PC-3 (cell line): ENCODE measurements at regions not wholly inside any gene's neighbourhood (a gene's known extent, or its start where the extent isn't known, plus 50 kb on each side); places are given as distances from the start of the nearest gene placed in this dataset.

Source experiments
- ATAC-seq: fragments of 200-7000 bp; cut with Tn5 transposase; 2 replicates; pipeline ENCODE4 v1.9.1; 2020; ENCODE audit warnings: mild to moderate bottlenecking, moderate library complexity
- BruUV-seq: library from RNA; stranded (reverse); fragments of 400-500 nt; replicated peaks from 2 replicates; lab custom pipeline; 2021; lab: Mats Ljungman, UMichigan
- CTCF ChIA-PET: fragments of 300-600 bp; sonication (Branson Sonifier 250); formaldehyde crosslinking; loops from one replicate; lab custom pipeline; 2022; ENCODE audit warnings: antibody characterized with exemption; lab: Charles Lee
- POLR2A ChIA-PET: fragments of 300-600 bp; sonication (Branson Sonifier 250); formaldehyde crosslinking; loops from one replicate; lab custom pipeline; 2022; ENCODE audit warnings: antibody characterized with exemption; ENCODE audit not compliant: unreplicated experiment; lab: Charles Lee
- DNase-seq: peaks from one replicate; pipeline ENCODE4 v3.0.0-alpha.2; 2015
- H2AFZ ChIP-seq: fragments of 300-600 bp; sonication (generic); 2 replicates; pipeline ENCODE4 v1.6.0; 2016; ENCODE audit warnings: antibody characterized with exemption, low read length
- H3F3A ChIP-seq: fragments of 300-600 bp; sonication (generic); one replicate; pipeline ENCODE4 v1.6.0; 2017; ENCODE audit warnings: antibody characterized with exemption, low read length, control low read depth, mild to moderate bottlenecking; ENCODE audit not compliant: unreplicated experiment
- H3K27ac ChIP-seq: fragments of 300-600 bp; sonication (generic); 2 replicates; pipeline ENCODE4 v1.5.1; 2016; ENCODE audit warnings: mild to moderate bottlenecking, low read length
- H3K27me3 ChIP-seq: fragments of 300-600 bp; sonication (generic); 2 replicates; pipeline ENCODE4 v1.6.1; 2016; ENCODE audit warnings: low read length, mixed read lengths
- H3K36me3 ChIP-seq: fragments of 300-600 bp; sonication (generic); 2 replicates; pipeline ENCODE4 v1.6.1; 2016; ENCODE audit warnings: low read depth, mixed run types, low read length, mixed read lengths
- H3K4me1 ChIP-seq: fragments of 300-600 bp; sonication (generic); 2 replicates; pipeline ENCODE4 v1.5.1; 2016; ENCODE audit warnings: low read length; ENCODE audit not compliant: insufficient read depth
- H3K4me2 ChIP-seq: fragments of 300-600 bp; sonication (generic); 2 replicates; pipeline ENCODE4 v1.6.0; 2016; ENCODE audit warnings: low read length
- H3K4me3 ChIP-seq: fragments of 300-600 bp; sonication (generic); 2 replicates; pipeline ENCODE4 v1.5.1; 2016; ENCODE audit warnings: mild to moderate bottlenecking, low read length, mixed read lengths
- H3K79me2 ChIP-seq: fragments of 300-600 bp; sonication (generic); 2 replicates; pipeline ENCODE4 v1.6.1; 2017; ENCODE audit warnings: low read length, mixed read lengths
- H3K9ac ChIP-seq: fragments of 300-600 bp; sonication (generic); 2 replicates; pipeline ENCODE4 v1.6.0; 2016; ENCODE audit warnings: mild to moderate bottlenecking, low read length
- H3K9me2 ChIP-seq: fragments of 300-600 bp; sonication (generic); replicated peaks from 2 replicates; pipeline ENCODE4 v1.6.1; 2016; ENCODE audit warnings: mixed run types, low read length, mixed read lengths
- H3K9me3 ChIP-seq: fragments of 300-600 bp; sonication (generic); 2 replicates; pipeline ENCODE4 v1.6.1; 2016; ENCODE audit warnings: low read length, mixed read lengths
- H4K20me1 ChIP-seq: fragments of 300-600 bp; sonication (generic); 2 replicates; pipeline ENCODE4 v1.6.1; 2016; ENCODE audit warnings: low read length, mixed read lengths
- CTCF ChIP-seq: fragments of 300-600 bp; sonication (generic); conservative IDR thresholded peaks from 2 replicates; pipeline ENCODE4 v1.5.1; 2017; ENCODE audit warnings: antibody characterized with exemption, low read depth, mild to moderate bottlenecking, low read length
- EZH2 ChIP-seq: fragments of 300-600 bp; sonication (generic); IDR thresholded peaks from one replicate; pipeline ENCODE4 v1.6.1; 2017; ENCODE audit warnings: antibody characterized with exemption, mild to moderate bottlenecking, low read length; ENCODE audit not compliant: unreplicated experiment
- intact Hi-C: fragments of 100-400 bp; cut with micrococcal nuclease; formaldehyde crosslinking; loops from 2 replicates; pipeline ENCODE4 v1.9.0; 2023

GRCh38 chr2:59413751-59414570, 1139.5 kb downstream of the BCL11A start:
- no peaks in the 10 kb centered on the region for H3K9me2 ChIP-seq
- TF ChIP-seq EZH2 (no peak), CTCF (no peak)
- intact Hi-C loops: no loop called here
- no peak overlapping the region for H3K9ac ChIP-seq
- H3K4me3 ChIP-seq: no peak overlapping the region
- H3K9me3 ChIP-seq: 0 out of 2 replicates have a peak, but pooled peaks cover 3% of the 10 kb centered on the region
- CTCF ChIA-PET: no interaction called here
- no TSS peak for BruUV-seq
- H3F3A ChIP-seq: no peaks in the 10 kb centered on the region
- no peak overlapping the region for H3K27ac ChIP-seq
- no peak overlapping the region for H2AFZ ChIP-seq
- H3K27me3 ChIP-seq: no peaks in the 10 kb centered on the region
- no peaks in the 10 kb centered on the region for H3K79me2 ChIP-seq
- no peaks in the 10 kb centered on the region for H4K20me1 ChIP-seq
- H3K4me1 ChIP-seq: no peaks in the 10 kb centered on the region
- DNase-seq (no peak), ATAC-seq (no peak)
- no peak overlapping the region for H3K4me2 ChIP-seq
- POLR2A ChIA-PET: no interaction called here
- H3K36me3 ChIP-seq: no peaks in the 10 kb centered on the region

GRCh38 chr2:59399126-59399525, 1154.3 kb downstream of the BCL11A start:
- no peaks in the 10 kb centered on the region for H3K79me2 ChIP-seq
- intact Hi-C loops: no loop called here
- no peak overlapping the region for H3K4me3 ChIP-seq
- no peak overlapping the region for H3K27ac ChIP-seq
- no TSS peak for BruUV-seq
- POLR2A ChIA-PET: no interaction called here
- no peak overlapping the region for H2AFZ ChIP-seq
- H3K9me3 ChIP-seq: no peaks in the 10 kb centered on the region
- H3K36me3 ChIP-seq: no peaks in the 10 kb centered on the region
- no peaks in the 10 kb centered on the region for H4K20me1 ChIP-seq
- no peaks in the 10 kb centered on the region for H3F3A ChIP-seq
- no peak for DNase-seq
- no peak for TF ChIP-seq EZH2
- no peak for TF ChIP-seq CTCF
- H3K27me3 ChIP-seq: no peaks in the 10 kb centered on the region
- H3K9ac ChIP-seq: no peak overlapping the region
- no peaks in the 10 kb centered on the region for H3K9me2 ChIP-seq
- ATAC-seq: no peak
- no peaks in the 10 kb centered on the region for H3K4me1 ChIP-seq
- CTCF ChIA-PET: no interaction called here
- H3K4me2 ChIP-seq: no peak overlapping the region

GRCh38 chr2:59398081-59398480, 1155.4 kb downstream of the BCL11A start:
- Histone ChIP-seq H4K20me1 (no peaks in the 10 kb centered on the region), H3K27ac (no peak overlapping the region), H2AFZ (no peak overlapping the region), H3K4me2 (no peak overlapping the region), H3K79me2 (no peaks in the 10 kb centered on the region), H3K27me3 (no peaks in the 10 kb centered on the region), H3F3A (no peaks in the 10 kb centered on the region), H3K9me2 (no peaks in the 10 kb centered on the region), H3K4me1 (no peaks in the 10 kb centered on the region), H3K9ac (no peak overlapping the region), H3K4me3 (no peak overlapping the region), H3K9me3 (no peaks in the 10 kb centered on the region), H3K36me3 (no peaks in the 10 kb centered on the region)
- POLR2A ChIA-PET: no interaction called here
- BruUV-seq: no TSS peak
- intact Hi-C loops: no loop called here
- CTCF ChIA-PET: no interaction called here
- no peak for TF ChIP-seq EZH2
- TF ChIP-seq CTCF: no peak
- no peak for ATAC-seq
- no peak for DNase-seq
